Neural progenitor cell (in vitro differentiated cells): ENCODE measurements at regions not wholly inside any gene's neighbourhood (a gene's known extent, or its start where the extent isn't known, plus 50 kb on each side); places are given as distances from the start of the nearest gene placed in this dataset.

ENCODE experiments used
- DNase-seq: peaks from one replicate; pipeline ENCODE4 v3.0.0-alpha.2; 2016; ENCODE audit warnings: low spot score
- H2AFZ ChIP-seq: fragments of 200-600 bp; sonication (generic); replicated peaks from 2 replicates; pipeline ENCODE4 v1.6.1; 2016; ENCODE audit warnings: antibody characterized with exemption
- H3F3A ChIP-seq: fragments of 200-600 bp; sonication (generic); 2 replicates; pipeline ENCODE4 v1.6.1; 2016; ENCODE audit warnings: antibody characterized with exemption, low read depth
- H3K27ac ChIP-seq: fragments of 200-600 bp; sonication (generic); 2 replicates; pipeline ENCODE4 v1.5.1; 2016; ENCODE audit warnings: mild to moderate bottlenecking
- H3K27me3 ChIP-seq: fragments of 200-600 bp; sonication (generic); 2 replicates; pipeline ENCODE4 v1.6.1; 2016; ENCODE audit warnings: mild to moderate bottlenecking, moderate library complexity
- H3K36me3 ChIP-seq: fragments of 200-600 bp; sonication (generic); 2 replicates; pipeline ENCODE4 v1.5.1; 2016
- H3K4me1 ChIP-seq: fragments of 200-600 bp; sonication (generic); 2 replicates; pipeline ENCODE4 v1.6.1; 2016; ENCODE audit warnings: mixed run types
- H3K4me2 ChIP-seq: fragments of 200-600 bp; sonication (generic); 2 replicates; pipeline ENCODE4 v1.6.1; 2016
- H3K4me3 ChIP-seq: fragments of 200-600 bp; sonication (generic); 2 replicates; pipeline ENCODE4 v1.5.1; 2016
- H3K79me2 ChIP-seq: fragments of 200-600 bp; sonication (generic); 2 replicates; pipeline ENCODE4 v1.6.1; 2016; ENCODE audit warnings: low read depth
- H3K9ac ChIP-seq: fragments of 200-600 bp; sonication (generic); 2 replicates; pipeline ENCODE4 v1.6.1; 2016
- H3K9me3 ChIP-seq: fragments of 200-600 bp; sonication (generic); 2 replicates; pipeline ENCODE4 v1.5.1; 2016; ENCODE audit warnings: low read depth
- H4K20me1 ChIP-seq: fragments of 200-600 bp; sonication (generic); 2 replicates; pipeline ENCODE4 v1.6.1; 2016; ENCODE audit warnings: low read depth
- H3K27ac Mint-ChIP-seq: 3 replicates; pipeline ENCODE4 v1.8.0; 2021; ENCODE audit warnings: mixed read lengths
- H3K27me3 Mint-ChIP-seq: 2 replicates; pipeline ENCODE4 v1.8.0; 2022; ENCODE audit warnings: low read depth, mild to moderate bottlenecking, inconsistent platforms, moderate library complexity, mixed read lengths; ENCODE audit not compliant: insufficient read depth
- H3K36me3 Mint-ChIP-seq: 3 replicates; pipeline ENCODE4 v1.8.0; 2021; ENCODE audit warnings: mixed read lengths
- H3K4me1 Mint-ChIP-seq: 3 replicates; pipeline ENCODE4 v1.8.0; 2021; ENCODE audit warnings: mixed read lengths
- H3K4me3 Mint-ChIP-seq: 3 replicates; pipeline ENCODE4 v1.8.0; 2021; ENCODE audit warnings: mild to moderate bottlenecking, moderate library complexity, mixed read lengths
- H3K9me3 Mint-ChIP-seq: 3 replicates; pipeline ENCODE4 v1.8.0; 2020; ENCODE audit warnings: mixed read lengths
- CTCF ChIP-seq: fragments of 200-600 bp; sonication (generic); IDR thresholded peaks from 2 replicates; pipeline ENCODE4 v1.5.1; 2017; ENCODE audit warnings: antibody characterized with exemption, mild to moderate bottlenecking
- EZH2 ChIP-seq: fragments of 200-600 bp; sonication (generic); IDR thresholded peaks from 2 replicates; pipeline ENCODE4 v1.6.1; 2017; ENCODE audit warnings: antibody characterized with exemption, mild to moderate bottlenecking, moderate library complexity
- EZH2phosphoT487 ChIP-seq: fragments of 200-600 bp; sonication (generic); IDR thresholded peaks from 2 replicates; pipeline ENCODE4 v1.6.1; 2017; ENCODE audit warnings: antibody characterized with exemption

- no peaks in the 10 kb centered on the region for H3F3A ChIP-seq
- H3K27ac ChIP-seq, result no peak overlapping the region
- no peaks in the 10 kb centered on the region for H3K4me1 Mint-ChIP-seq
- no peak overlapping the region for H3K4me2 ChIP-seq
- DNase-seq, result no peak
- no peaks in the 10 kb centered on the region for H4K20me1 ChIP-seq
- H3K4me3 Mint-ChIP-seq, result no peak overlapping the region
- H2AFZ ChIP-seq, result no peak overlapping the region
- H3K27me3 ChIP-seq, result no peaks in the 10 kb centered on the region
- no peaks in the 10 kb centered on the region for H3K36me3 Mint-ChIP-seq
- no peaks in the 10 kb centered on the region for H3K36me3 ChIP-seq
- H3K27ac Mint-ChIP-seq, result no peak overlapping the region
- H3K9me3 ChIP-seq, result no peaks in the 10 kb centered on the region
- H3K9me3 Mint-ChIP-seq, result no peaks in the 10 kb centered on the region
- H3K4me1 ChIP-seq, result no peaks in the 10 kb centered on the region
- H3K4me3 ChIP-seq, result no peak overlapping the region
- no peak overlapping the region for H3K9ac ChIP-seq
- H3K27me3 Mint-ChIP-seq, result no peaks in the 10 kb centered on the region
- TF ChIP-seq CTCF (no peak), EZH2phosphoT487 (no peak), EZH2 (no peak)
- no peaks in the 10 kb centered on the region for H3K79me2 ChIP-seq
Measured at GRCh38 chr5:105849701-105850100, 1821.0 kb downstream of the EFNA5 start.

GRCh38 chr5:105840800-105841199 is 1829.9 kb downstream of the EFNA5 start:
- Histone ChIP-seq H3K36me3 (no peaks in the 10 kb centered on the region), H3K79me2 (no peaks in the 10 kb centered on the region), H3F3A (no peaks in the 10 kb centered on the region), H3K27me3 (no peaks in the 10 kb centered on the region), H4K20me1 (no peaks in the 10 kb centered on the region), H3K27ac (no peak overlapping the region), H3K9me3 (no peaks in the 10 kb centered on the region), H3K4me2 (no peak overlapping the region), H3K4me1 (no peaks in the 10 kb centered on the region), H2AFZ (no peak overlapping the region), H3K9ac (no peak overlapping the region), H3K4me3 (no peak overlapping the region)
- Mint-ChIP-seq H3K36me3 (no peaks in the 10 kb centered on the region), H3K9me3 (no peaks in the 10 kb centered on the region), H3K4me1 (no peaks in the 10 kb centered on the region), H3K27me3 (no peaks in the 10 kb centered on the region), H3K27ac (no peak overlapping the region), H3K4me3 (no peak overlapping the region)
- no peak for DNase-seq
- TF ChIP-seq EZH2 (no peak), CTCF (no peak)

- Mint-ChIP-seq H3K27ac (no peak overlapping the region), H3K4me3 (no peak overlapping the region), H3K4me1 (no peaks in the 10 kb centered on the region), H3K27me3 (no peaks in the 10 kb centered on the region), H3K9me3 (no peaks in the 10 kb centered on the region), H3K36me3 (no peaks in the 10 kb centered on the region)
- Histone ChIP-seq H3K9ac (no peak overlapping the region), H3K27me3 (no peaks in the 10 kb centered on the region), H3K27ac (no peak overlapping the region), H3K4me2 (no peak overlapping the region), H3K9me3 (no peaks in the 10 kb centered on the region), H3K79me2 (no peaks in the 10 kb centered on the region), H3K4me1 (no peaks in the 10 kb centered on the region), H3F3A (no peaks in the 10 kb centered on the region), H2AFZ (no peak overlapping the region), H4K20me1 (no peaks in the 10 kb centered on the region), H3K36me3 (no peaks in the 10 kb centered on the region), H3K4me3 (no peak overlapping the region)
- no peak for TF ChIP-seq EZH2
- no peak for TF ChIP-seq CTCF
- no peak for TF ChIP-seq EZH2phosphoT487
- no peak for DNase-seq
Measured at GRCh38 chr5:105836887-105837286, 1833.8 kb downstream of the EFNA5 start.

GRCh38 chr5:105836268-105836667 is 1834.5 kb downstream of the EFNA5 start:
- TF ChIP-seq EZH2, result no peak
- TF ChIP-seq EZH2phosphoT487, result no peak
- no peak for TF ChIP-seq CTCF
- Mint-ChIP-seq H3K27ac (no peak overlapping the region), H3K4me1 (no peaks in the 10 kb centered on the region), H3K36me3 (no peaks in the 10 kb centered on the region), H3K9me3 (no peaks in the 10 kb centered on the region), H3K27me3 (no peaks in the 10 kb centered on the region), H3K4me3 (no peak overlapping the region)
- Histone ChIP-seq H3K27ac (no peak overlapping the region), H3K4me3 (no peak overlapping the region), H3K9me3 (no peaks in the 10 kb centered on the region), H3K4me2 (no peak overlapping the region), H4K20me1 (no peaks in the 10 kb centered on the region), H3K79me2 (no peaks in the 10 kb centered on the region), H3F3A (no peaks in the 10 kb centered on the region), H3K9ac (no peak overlapping the region), H3K27me3 (no peaks in the 10 kb centered on the region), H3K4me1 (no peaks in the 10 kb centered on the region), H2AFZ (no peak overlapping the region), H3K36me3 (no peaks in the 10 kb centered on the region)
- no peak for DNase-seq
